ENCODE measurements at regions not wholly inside any gene's neighbourhood (a gene's known extent, or its start where the extent isn't known, plus 50 kb on each side); places are given as distances from the start of the nearest gene placed in this dataset.

DNA sequence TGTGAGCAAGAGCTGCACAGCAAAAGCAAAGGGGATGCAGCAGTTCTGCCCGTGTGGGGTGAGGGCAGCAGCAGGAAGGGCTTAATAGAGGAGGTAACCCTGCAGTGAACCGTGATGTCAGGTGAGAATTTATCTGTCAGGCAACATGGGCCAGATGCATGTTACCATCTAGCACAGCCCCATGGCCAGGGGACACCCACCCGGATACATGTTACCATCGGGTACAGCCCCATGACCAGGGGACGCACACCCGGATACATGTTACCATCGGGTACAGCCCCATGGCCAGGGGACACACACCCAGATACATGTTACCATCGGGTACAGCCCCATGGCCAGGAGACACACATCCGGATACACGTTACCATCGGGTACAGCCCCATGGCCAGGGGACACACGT, 99.4 kb downstream of the RBFOX3 start:
- H3K9me3 ChIP-seq, result no peaks in the 10 kb centered on the region
- no peaks in the 10 kb centered on the region for H3K4me1 ChIP-seq
- DNase-seq, result no peak
- no peaks in the 10 kb centered on the region for H3K36me3 ChIP-seq
- intact Hi-C loops (cut with DNase I), result no loop called here
- H3K27ac ChIP-seq, result no peak overlapping the region
- TF ChIP-seq, protein P1, sequence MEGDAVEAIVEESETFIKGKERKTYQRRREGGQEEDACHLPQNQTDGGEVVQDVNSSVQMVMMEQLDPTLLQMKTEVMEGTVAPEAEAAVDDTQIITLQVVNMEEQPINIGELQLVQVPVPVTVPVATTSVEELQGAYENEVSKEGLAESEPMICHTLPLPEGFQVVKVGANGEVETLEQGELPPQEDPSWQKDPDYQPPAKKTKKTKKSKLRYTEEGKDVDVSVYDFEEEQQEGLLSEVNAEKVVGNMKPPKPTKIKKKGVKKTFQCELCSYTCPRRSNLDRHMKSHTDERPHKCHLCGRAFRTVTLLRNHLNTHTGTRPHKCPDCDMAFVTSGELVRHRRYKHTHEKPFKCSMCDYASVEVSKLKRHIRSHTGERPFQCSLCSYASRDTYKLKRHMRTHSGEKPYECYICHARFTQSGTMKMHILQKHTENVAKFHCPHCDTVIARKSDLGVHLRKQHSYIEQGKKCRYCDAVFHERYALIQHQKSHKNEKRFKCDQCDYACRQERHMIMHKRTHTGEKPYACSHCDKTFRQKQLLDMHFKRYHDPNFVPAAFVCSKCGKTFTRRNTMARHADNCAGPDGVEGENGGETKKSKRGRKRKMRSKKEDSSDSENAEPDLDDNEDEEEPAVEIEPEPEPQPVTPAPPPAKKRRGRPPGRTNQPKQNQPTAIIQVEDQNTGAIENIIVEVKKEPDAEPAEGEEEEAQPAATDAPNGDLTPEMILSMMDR (IDR thresholded peaks at IDR 0.05), result no peak
- TF ChIP-seq POLR2A (IDR thresholded peaks at IDR 0.05), result no peak
- no peaks in the 10 kb centered on the region for H3K27me3 ChIP-seq
- 90% methylated on average over 4 of the region's 12 CpGs for WGBS (ENCODE audit: insufficient coverage, low coverage, low lambda C conversion rate, missing lambda C conversion rate)
- H3K4me3 ChIP-seq, result no peak overlapping the region
- ATAC-seq, result no peak

DNA sequence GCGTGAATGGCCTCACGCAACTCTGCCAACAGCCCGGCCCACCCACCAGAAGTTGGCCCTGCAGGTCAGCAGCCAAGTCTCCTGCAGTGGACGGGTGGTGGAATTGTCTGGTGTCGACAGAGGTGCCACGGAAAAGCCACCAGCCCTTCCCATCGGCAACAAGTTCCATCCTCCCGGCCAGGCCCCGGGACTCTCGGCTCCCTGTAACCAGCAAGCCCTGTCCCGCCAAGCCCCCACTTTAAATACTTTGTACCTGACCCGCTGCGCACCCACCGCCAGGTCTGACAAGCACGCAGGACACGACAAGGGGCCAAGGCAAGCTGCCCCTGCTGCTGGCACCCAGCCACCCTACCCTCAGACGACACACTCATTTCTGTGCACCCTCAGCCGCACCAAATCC, 100.8 kb downstream of the RBFOX3 start:
- DNase-seq (no peak), ATAC-seq (no peak)
- Histone ChIP-seq H3K27me3 (no peaks in the 10 kb centered on the region), H3K4me3 (no peak overlapping the region), H3K4me1 (no peaks in the 10 kb centered on the region), H3K36me3 (no peaks in the 10 kb centered on the region), H3K27ac (no peak overlapping the region), H3K9me3 (no peaks in the 10 kb centered on the region)
- intact Hi-C loops (cut with DNase I), result no loop called here
- TF ChIP-seq, protein P1 (IDR thresholded peaks at IDR 0.05), result no peak
- TF ChIP-seq POLR2A (IDR thresholded peaks at IDR 0.05), result no peak
- 86% methylated on average over 9 of the region's 18 CpGs for WGBS (ENCODE audit: insufficient coverage, low coverage, low lambda C conversion rate, missing lambda C conversion rate)

- H3K36me3 ChIP-seq, result no peaks in the 10 kb centered on the region
- H3K9me3 ChIP-seq, result no peaks in the 10 kb centered on the region
- TF ChIP-seq, protein P1 (IDR thresholded peaks at IDR 0.05), result no peak
- no peak for TF ChIP-seq POLR2A (IDR thresholded peaks at IDR 0.05)
- ATAC-seq, result no peak
- WGBS (ENCODE audit: insufficient coverage, low coverage, low lambda C conversion rate, missing lambda C conversion rate), result 27% methylated on average over 3 of the region's 14 CpGs
- no peaks in the 10 kb centered on the region for H3K4me1 ChIP-seq
- no peak overlapping the region for H3K4me3 ChIP-seq
- H3K27ac ChIP-seq, result no peak overlapping the region
- no peak for DNase-seq
- H3K27me3 ChIP-seq, result no peaks in the 10 kb centered on the region
- intact Hi-C loops (cut with DNase I), result no loop called here
These were observed 101.4 kb downstream of the RBFOX3 start for GRCh38 chr17:79509490-79509889.

- Histone ChIP-seq H3K9me3 (no peaks in the 10 kb centered on the region), H3K36me3 (no peaks in the 10 kb centered on the region), H3K27me3 (no peaks in the 10 kb centered on the region), H3K27ac (no peak overlapping the region), H3K4me3 (no peak overlapping the region), H3K4me1 (no peaks in the 10 kb centered on the region)
- 40% methylated on average over 1 of the region's 18 CpGs for WGBS (ENCODE audit: insufficient coverage, low coverage, low lambda C conversion rate, missing lambda C conversion rate)
- no peak for DNase-seq
- TF ChIP-seq POLR2A (IDR thresholded peaks at IDR 0.05), result no peak
- TF ChIP-seq, protein P1 (IDR thresholded peaks at IDR 0.05), result no peak
- intact Hi-C loops (cut with DNase I), result no loop called here
- ATAC-seq, result no peak
These were observed 101.8 kb downstream of the RBFOX3 start for GRCh38 chr17:79509008-79509407.

- H3K36me3 ChIP-seq, result no peaks in the 10 kb centered on the region
- no peak overlapping the region for H3K27ac ChIP-seq
- H3K9me3 ChIP-seq, result no peaks in the 10 kb centered on the region
- ATAC-seq (no peak), DNase-seq (no peak)
- no peaks in the 10 kb centered on the region for H3K27me3 ChIP-seq
- H3K4me3 ChIP-seq, result no peak overlapping the region
- TF ChIP-seq POLR2A (IDR thresholded peaks at IDR 0.05), result no peak
- TF ChIP-seq, protein P1 (IDR thresholded peaks at IDR 0.05), result no peak
- WGBS (ENCODE audit: insufficient coverage, low coverage, low lambda C conversion rate, missing lambda C conversion rate), result 63% methylated on average over 9 of the region's 22 CpGs
- H3K4me1 ChIP-seq, result no peaks in the 10 kb centered on the region
- intact Hi-C loops (cut with DNase I), result no loop called here
These were observed 102.5 kb downstream of the RBFOX3 start for GRCh38 chr17:79508291-79508716.
